GM19397 (cell line): ENCODE measurements at regions not wholly inside any gene's neighbourhood (a gene's known extent, or its start where the extent isn't known, plus 50 kb on each side); places are given as distances from the start of the nearest gene placed in this dataset.

Experiments used
- ATAC-seq: cut with Tn5 transposase; IDR thresholded peaks from one replicate; pipeline ENCODE4 v1.9.1; 2021; ENCODE audit warnings: mild to moderate bottlenecking, moderate library complexity; ENCODE audit not compliant: unreplicated experiment

DNA sequence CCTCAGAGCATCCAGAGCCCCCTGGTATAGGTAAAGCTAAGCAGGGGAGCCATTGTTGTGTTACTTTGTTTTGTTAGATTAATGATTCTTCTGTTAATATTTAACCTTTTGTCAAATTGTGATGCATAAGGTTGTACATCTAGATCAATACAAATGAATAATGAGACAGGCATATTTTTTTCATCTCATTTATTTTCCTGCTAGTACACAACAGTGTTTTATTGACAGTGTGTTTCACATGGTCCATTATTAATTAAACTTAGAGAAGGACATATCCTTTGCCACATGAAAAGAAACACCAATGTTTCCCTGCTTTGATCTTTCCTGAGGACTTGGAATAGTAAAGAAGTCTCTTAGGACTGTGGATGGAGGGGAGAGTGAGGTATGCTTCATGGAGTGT is 543.6 kb upstream of the CFAP20DC start:
- ATAC-seq: no peak

DNA sequence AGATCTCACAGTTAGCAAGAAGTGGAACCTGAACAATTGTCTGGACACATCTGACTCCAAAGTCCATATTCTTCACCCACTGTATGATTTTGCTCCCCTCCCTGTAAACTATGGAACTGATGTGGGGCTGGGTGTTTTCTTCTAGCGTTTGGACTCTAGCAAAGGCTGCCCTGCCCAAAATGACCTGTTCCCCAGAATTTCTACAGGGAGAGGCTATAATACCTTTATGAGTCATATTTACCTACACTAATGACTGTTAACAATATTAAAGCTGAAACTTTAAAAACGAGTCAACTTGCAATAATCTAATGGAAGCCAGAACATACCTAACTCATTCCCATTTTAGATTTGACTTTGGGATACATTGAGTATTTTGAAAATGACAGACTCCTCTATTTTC is 531.2 kb upstream of the CFAP20DC start:
- no peak for ATAC-seq

DNA sequence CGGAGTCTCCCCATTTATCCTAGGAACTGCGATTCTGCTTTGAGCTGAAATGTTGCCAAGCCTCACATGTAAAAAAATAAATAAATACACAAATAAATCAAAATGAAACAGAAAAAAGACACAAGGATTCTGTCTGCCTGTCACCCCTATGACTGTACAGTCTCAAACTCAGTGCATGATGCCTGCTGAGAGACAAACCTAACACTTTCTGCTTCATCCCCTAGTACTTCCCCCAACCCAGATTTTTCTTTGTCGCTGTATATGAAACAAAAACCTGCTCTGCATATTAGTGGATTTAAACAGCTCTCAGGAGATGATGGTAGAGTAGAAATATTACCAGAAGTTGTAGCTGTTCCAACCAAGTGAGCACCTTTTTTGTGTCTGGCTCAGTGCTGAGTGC is 530.7 kb upstream of the CFAP20DC start:
- no peak for ATAC-seq

DNA sequence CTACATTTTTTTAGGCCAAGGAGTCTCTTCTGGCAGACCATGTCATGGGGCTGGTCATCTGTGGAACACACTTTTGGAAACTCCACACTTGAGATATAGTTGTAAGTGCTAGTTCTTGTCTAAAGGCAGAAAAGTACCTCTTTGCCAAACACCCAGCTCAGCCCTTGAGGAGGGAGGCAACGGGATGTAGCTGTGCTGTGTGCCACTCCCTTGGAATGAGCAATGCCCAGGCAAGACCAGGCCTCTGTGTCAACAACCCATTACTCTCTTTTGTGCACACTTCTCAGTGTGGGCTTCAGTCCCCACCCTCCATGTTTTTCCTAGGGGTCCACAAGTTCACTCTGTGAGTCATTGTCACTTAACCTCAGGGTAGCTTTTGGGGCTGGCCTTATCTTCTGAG is 528.3 kb upstream of the CFAP20DC start:
- no peak for ATAC-seq

DNA sequence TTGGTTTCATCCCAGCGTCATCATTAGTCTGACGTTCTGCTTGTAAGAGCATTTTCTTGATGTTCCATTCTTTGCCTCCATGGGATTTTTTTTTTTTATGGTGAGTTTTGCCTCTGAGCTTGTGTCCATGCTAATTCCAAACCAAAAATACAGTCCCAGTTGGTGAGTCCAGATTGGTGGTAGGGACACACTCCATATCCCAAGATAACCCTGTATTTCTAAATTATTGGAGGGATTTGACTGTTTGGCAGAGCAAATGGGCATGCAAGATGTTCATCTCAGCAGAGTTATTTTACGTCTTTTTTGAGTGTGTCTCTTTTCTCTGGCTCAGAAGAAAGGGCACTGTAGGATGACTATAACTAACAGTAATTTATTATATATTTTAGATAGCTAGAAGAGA is 526.8 kb upstream of the CFAP20DC start:
- ATAC-seq: no peak

DNA sequence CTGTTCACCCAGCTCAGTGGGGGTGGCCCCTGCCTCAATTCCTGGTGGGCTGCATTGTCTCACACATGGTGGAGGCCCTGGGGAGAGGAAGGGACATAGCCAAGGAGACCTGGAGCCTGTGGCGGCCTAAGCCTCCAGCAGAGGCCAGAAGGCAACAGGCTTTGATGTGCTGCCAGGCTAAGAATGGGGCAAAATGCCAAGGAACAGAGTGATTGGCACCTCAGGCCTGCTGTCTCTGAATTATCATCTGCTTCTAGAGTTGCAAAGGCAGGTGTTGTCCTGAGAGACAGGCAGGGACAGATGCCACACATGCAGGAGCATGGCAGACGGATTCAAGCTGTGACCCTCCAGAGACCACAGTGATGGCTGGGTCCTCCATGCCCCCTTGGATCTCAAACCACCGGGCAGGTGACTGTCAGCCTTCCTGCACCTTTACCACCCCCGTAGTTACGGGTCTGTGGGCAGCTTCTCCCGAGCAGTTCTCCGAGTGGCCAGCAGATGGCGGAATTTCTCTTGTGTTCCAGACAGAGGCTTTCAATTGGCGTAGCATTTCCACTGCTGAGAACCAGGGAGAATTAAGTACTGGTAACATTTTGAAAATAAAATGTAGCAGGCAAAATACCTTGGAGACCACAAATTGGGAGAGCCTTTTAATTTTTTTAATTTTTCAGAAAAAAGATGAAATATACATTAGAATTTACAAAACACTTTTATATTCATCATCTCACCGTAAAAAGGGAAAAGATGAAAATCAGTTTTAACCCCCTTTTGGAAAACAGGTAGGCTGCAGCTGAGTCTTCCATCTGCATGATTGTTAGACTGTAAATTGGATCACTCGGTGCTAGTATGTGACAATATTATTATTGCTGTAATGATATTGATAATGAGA is 525.5 kb upstream of the CFAP20DC start:
- ATAC-seq: peak; percentile 77

DNA sequence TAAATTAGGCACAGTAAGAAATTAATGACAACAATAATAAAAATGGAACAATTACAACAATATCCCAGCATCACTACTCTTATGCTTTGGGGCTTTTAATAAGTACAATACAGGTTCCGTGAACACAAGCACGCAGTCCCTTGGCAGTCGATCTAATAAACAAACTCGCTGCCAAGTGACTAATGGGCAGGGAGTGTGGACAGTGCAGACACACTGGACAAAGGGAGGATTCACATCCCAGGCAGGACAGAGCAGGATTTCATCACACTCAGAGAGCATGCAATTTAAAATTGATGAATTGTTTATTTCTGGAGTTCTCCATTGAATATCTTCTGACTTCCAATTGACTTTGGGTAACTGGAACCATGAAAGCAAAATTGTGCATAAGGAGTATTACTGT is 524.1 kb upstream of the CFAP20DC start:
- ATAC-seq: no peak

DNA sequence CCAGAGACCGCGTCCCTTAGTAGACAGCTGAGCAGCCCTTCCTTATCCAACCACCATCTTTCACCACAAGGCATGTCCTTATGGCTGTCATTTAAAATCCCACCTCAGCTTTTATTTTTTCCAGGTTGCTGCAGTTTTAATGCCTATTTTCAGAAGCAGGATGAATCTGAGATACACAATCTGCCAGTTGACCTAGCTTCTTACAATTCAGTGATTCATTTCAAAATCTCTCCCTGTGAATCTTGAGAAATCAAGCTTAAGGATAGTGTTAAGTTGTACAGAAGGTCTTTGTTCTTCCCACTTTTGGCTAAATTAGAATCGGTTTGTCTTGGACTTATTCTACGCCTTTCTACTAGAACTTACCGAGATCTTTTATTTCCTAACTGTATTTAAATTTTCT is 522.3 kb upstream of the CFAP20DC start:
- ATAC-seq: no peak

DNA sequence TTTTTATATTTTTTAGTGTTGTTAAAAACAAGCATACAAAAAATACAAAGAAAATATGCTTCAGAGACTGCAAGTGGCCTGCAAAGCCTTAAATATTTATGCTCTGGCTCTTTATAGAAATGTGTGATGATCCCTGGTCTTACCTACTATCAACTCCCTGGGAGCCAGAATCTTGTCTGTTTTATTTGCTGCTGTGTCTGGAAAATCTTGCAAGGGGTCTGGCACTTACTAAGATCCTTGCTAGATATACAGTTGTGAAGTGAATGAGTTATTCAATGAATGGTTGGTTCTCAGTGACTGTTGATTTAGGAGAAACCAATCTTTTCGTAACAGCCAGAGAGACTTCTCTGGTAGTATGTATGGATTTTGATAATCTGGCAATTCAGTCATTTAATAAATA is 521.0 kb upstream of the CFAP20DC start:
- no peak for ATAC-seq

DNA sequence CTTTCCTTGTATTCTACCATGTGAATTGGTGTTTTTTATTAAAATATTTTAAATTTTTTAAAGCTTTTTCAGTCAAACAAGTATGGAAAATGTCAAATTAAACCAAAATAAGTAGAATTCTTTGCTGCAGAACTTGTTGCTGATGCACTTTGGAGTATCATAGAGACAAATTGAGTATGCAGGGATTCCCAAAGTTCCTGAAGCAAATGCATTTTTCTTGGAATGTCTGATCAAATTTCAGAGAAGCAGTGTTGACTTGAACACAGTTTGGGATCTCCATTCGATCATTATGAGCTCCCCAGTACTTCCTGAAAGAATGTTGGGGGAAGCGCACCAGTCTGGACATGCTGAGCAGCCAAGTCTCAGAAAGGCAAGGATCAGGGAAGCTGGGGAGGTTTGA is 517.8 kb upstream of the CFAP20DC start:
- no peak for ATAC-seq

DNA sequence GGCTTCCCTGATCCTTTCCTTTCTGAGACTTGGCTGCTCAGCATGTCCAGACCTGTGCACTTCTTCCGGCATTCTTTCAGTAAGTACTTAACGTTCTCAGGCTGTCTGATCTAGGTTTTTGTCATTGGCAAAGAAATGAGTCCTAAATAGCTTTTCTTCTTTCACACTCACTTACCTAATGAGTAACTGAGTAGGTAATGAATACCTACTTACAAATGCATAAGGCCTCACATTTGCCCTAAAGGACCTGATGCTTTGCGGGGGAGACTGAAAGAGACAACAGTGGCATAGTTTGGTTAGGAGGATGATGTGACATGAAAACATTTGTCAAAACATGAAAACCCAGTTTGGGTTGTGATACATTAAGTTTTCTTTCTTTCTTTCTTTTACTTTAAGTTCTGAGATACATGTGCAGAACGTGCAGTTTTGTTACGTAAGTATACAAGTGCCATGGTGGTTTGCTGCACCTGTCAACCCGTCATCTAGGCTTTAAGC is 516.7 kb upstream of the CFAP20DC start:
- ATAC-seq: peak; percentile 98

DNA sequence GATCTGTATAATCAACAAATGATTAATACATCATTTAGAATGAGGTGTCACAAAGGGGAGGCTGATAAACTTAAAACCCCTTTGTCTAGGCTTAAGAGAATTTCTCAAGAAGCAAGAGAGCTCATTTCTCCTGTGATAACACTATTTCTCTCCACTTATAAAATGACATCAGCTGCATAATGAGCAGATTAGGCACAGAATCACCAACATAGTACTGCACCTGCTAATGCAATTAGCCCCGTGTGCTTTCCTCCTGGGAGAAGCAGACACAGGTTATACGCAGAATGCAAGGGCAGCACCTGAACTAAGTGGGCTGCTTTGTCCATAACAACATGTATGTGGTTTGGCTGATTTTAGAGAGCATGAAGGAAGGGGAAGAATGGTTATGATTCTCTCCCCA is 515.3 kb upstream of the CFAP20DC start:
- ATAC-seq: no peak

DNA sequence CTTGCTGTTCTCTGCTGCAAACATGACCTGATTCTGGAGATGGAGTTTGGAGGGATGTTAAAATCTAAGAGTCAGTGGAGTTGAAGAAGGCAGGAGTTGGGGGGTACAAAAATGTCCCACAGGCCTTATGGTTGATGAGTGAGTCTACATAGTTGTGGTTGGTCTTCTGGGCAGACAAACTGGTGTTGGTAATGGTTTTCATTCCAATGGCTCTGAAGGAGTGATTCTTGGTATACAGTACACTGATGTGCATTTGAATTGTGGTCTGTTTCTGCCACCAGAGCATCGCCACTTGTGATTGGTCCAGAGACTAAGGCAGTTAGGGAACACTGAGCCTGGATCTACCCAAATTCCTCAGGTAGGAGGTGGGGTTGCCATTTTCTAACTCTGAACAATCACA is 514.1 kb upstream of the CFAP20DC start:
- ATAC-seq: no peak

DNA sequence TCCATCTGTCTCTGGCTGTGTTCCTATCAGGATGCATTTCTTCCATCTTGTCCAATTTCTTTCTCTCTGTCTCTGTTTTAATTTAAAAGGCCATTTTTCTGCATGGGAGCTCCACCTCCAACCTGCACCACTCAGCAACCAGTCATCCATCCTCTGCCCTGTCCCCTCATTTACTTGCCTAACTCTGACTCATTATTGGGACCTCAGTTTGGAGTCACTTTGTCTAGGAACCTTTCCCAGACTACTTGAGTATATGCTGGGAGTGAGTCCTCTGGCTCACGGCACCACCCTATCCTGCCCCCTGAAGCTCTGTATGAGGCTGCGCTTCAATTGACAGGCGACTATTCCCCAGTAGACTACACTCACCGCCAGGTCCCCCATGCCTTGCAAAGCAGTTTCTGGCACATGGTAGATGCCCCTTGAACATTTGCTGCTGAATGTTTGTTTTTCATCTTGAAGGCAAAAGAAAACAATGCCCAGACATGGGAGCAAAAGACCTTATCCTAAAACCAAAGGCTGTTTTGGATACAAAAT is 513.3 kb upstream of the CFAP20DC start:
- no peak for ATAC-seq

DNA sequence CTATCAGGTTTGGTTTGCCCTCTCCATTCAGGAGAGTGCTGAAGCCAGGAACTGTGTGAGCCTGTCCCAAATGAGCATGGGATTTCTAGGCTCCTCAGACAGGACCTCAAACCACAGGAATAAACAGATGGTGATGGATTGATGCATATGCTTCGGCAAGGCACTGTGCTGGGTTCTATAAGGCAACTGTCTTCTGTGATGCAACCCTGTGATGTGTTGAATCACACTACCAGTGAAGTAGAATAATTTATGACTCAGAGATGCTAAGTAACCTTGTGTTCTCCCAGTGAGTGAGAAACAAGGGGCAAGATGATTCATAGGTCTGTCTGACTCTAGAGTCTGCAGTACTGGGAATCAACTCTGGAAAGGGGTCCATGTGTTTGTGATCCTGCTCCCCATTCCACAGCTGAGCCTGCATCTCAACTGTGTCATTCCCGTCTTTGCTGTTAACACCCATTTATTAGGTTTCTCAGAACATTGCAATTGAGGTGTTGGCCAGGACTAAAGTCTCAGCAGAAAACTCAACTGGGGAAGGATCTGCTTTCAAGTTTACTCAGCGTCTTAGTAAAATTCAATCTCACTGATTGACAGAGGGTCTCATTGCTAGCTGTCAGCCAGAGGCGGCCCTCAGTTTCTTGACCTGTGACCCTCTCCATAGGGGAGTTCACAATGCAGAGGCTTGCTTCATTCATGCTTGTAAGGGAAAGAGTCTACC is 510.1 kb upstream of the CFAP20DC start:
- no peak for ATAC-seq

DNA sequence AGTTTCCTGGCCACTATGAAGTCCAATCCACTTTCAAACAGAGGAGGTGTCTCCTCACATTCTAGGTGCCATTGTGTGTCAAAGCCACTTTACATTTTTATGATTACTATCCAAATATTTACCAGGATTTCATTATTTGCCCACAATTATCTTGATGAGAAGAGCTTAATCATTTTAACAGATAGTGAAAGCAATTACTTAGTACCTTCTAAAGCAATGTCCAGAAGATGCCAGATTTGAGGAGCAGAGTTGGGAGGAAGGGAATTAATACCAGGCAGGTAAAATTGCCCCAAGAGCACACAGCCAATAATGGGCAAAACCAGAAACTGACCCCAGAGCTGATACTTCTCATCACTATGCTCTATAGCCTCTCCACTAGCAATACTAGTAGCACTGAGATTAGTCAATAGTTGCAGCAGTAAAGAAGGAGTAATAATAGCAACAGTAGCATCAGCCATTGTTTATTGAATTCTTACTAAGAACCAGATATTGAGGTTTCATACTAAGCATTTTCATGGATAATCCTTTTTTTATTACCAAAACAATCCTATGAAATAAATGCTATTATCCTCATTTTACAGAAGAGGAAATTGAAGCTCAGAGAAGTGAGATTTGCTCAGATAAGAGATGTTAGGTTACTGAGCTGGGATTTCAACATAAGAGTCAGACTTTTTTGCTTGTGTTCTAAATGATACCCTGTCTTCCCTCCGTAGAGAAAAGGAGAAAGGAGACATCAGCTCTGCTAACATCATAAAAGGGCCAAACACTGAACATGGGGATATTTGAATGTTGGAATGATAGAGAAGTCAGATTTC is 509.3 kb upstream of the CFAP20DC start:
- ATAC-seq: no peak

DNA sequence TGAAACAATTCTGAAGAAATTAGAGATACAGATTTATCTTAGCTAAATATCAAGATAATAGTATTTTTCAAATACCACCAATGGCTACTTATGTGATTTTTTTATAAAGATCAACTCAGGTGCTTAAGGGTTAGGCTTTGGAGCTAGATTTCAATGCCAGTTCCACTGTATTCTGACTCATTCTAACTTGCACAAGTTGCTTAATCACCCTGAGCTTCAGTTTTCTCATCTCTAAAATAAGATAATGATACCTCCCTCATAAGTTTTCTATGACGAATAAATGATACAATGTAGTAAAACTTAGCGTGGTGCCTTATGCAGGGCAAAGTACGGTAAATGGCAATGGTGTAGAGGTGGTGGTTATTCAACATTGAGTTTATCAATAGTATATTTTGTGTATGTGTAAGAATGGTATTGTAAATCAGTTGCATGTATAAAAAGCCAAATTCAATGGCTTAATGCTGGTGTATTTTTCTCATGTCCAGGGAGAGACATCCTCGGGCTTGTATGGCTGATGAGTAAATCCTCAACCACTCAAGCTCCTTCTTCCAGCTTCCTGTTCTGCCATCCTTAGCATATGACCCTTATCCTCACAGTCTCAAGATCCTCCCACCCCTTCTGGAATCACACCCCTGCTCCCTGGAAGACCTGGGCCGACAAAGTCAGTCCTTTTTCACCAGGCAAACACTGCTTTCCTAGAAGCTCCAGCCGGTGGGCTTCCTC is 505.9 kb upstream of the CFAP20DC start:
- ATAC-seq: no peak

DNA sequence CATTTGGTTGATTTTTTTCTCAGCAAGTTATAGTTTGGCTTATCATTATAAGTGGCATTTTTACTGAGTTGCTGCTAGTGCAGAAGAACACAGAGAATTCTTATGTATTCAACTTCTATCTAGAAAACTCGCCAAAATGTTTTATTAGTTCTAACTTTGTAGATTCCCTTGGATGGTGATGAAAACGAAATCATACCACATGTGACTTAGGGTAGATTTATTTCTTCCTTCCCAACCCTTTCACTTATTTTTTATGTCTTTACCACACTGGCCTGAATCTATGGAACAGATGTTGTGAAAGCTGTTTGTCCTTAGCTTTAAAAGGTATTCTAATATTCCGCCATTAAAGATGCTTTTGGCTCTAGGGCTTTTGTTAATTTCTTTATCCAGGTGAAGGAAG is 503.3 kb upstream of the CFAP20DC start:
- ATAC-seq: no peak

DNA sequence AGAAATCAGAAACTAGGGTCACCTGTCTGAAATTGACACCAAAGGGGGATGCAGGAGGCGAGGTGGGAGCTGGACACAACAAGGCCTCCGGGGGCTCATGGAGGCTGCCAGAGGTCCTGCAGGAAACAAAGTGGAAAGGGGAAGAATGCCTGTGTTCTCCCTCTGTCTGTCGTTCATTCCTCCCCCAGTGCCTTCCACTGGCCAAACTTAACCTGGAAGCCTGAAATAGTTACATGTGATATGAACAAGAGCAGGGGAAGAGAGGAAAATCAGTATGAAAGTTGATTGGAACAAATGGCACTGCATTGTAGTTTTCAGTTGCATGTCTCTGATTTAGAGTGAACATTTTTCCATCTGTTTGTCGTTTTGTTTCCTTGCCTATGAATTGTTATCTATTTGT is 502.0 kb upstream of the CFAP20DC start:
- no peak for ATAC-seq

DNA sequence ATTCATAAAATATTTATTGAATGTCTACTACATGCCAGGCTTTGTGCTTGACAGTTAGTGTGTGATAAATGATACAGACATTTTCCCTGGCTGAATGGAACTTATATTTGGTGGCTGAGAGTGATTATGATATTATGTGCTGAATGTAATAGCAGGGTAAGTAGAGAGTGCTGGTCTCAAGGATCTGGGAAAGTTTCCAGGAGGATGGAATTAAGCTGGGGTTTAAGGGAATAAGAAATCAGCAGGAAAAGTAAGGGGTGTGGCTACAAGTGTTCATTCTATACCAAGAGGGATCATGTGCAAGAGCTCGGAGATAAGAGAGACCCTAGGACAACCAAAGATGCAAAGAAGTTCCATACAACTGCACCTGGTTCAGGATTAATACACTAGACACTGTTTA is 500.1 kb upstream of the CFAP20DC start:
- no peak for ATAC-seq
